ENCODE measurements at regions not wholly inside any gene's neighbourhood (a gene's known extent, or its start where the extent isn't known, plus 50 kb on each side); places are given as distances from the start of the nearest gene placed in this dataset.

- 47 to 81% methylated on average over 1 of the region's 1 CpG for WGBS, 2 donors
- peaks cover 0 to 73% (median 50%) of the 10 kb centered on the region in 4 donors for H3K4me1 ChIP-seq
- H3K27ac ChIP-seq: no peak overlapping the region
- no peak overlapping the region for H3K4me3 ChIP-seq
- DNase-seq: no peak
- no peak for TF ChIP-seq POLR2AphosphoS5 (IDR thresholded peaks at IDR 0.05)
- TF ChIP-seq EP300 (IDR thresholded peaks at IDR 0.05): no peak
- TF ChIP-seq CTCF (IDR thresholded peaks at IDR 0.05): no peak
- TF ChIP-seq POLR2A (IDR thresholded peaks at IDR 0.05): no peak
- no peaks in the 10 kb centered on the region for H3K9me3 ChIP-seq
- H3K36me3 ChIP-seq: peaks cover 0 to 24% (median 0%) of the 10 kb centered on the region in 4 donors
- H3K27me3 ChIP-seq: no peaks in the 10 kb centered on the region
- intact Hi-C loops (cut with DNase I): no loop called here
These were observed 252.3 kb upstream of the MKLN1 start for GRCh38 chr7:131075406-131075805.

DNA sequence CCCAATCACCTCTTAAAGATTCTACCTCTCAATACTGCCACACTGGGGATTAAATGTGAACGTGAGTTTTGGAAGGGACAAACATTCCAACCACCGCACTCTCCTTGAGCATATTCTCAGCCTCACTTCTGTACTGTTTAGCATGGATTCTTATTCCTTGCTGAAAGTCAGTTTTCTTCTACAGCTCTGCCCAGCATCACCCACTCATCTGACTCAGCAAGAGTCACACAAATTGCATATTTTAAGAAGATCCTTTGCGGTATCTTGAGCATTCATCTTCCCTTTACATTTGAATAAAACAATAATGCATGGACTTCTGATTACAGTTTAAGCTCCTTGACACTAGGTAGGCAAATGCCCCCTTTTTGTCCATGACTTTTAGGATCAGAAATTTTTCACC is 251.6 kb upstream of the MKLN1 start:
- Histone ChIP-seq H3K4me1 (peaks cover 0 to 75% (median 51%) of the 10 kb centered on the region in 4 donors), H3K4me3 (no peak overlapping the region), H3K27ac (peak overlapping the region in 1 of 4 donors; percentile 37), H3K36me3 (peaks cover 0 to 24% (median 0%) of the 10 kb centered on the region in 4 donors), H3K27me3 (no peaks in the 10 kb centered on the region), H3K9me3 (no peaks in the 10 kb centered on the region)
- WGBS, 2 donors: 86 to 87% methylated on average over 3 of the region's 3 CpGs
- intact Hi-C loops (cut with DNase I): no loop called here
- TF ChIP-seq CTCF (IDR thresholded peaks at IDR 0.05) (no peak), POLR2A (IDR thresholded peaks at IDR 0.05) (no peak), EP300 (IDR thresholded peaks at IDR 0.05) (no peak), POLR2AphosphoS5 (IDR thresholded peaks at IDR 0.05) (no peak)
- no peak for DNase-seq

DNA sequence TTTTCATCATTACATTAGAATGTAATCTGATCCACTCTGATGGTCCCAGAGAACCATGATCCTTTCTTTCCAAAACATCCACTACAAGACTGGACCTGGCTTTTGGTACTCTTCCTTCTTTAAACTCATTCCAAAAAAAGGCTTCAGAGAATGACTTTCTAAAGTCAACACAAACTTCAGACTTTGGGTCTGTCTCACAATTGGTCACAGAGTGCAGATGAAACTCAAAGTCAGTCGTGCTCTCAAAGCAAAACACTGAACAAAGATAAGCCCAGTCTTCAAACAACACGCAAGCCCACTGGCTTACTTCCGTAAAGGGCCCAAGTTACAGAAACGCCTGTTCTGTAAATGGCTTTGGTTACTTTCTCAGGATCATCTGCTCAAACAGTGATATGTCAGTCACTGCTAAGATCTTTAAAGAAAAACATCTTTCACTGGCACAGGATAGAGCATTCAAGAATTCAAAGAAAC is 250.9 kb upstream of the MKLN1 start:
- H3K4me3 ChIP-seq: no peak overlapping the region
- H3K36me3 ChIP-seq: peaks cover 0 to 24% (median 0%) of the 10 kb centered on the region in 4 donors
- no peaks in the 10 kb centered on the region for H3K9me3 ChIP-seq
- peaks cover 0 to 75% (median 51%) of the 10 kb centered on the region in 4 donors for H3K4me1 ChIP-seq
- H3K27ac ChIP-seq: peak overlapping the region in 2 of 4 donors; percentile 15 to 37
- H3K27me3 ChIP-seq: no peaks in the 10 kb centered on the region
- no peak for DNase-seq
- intact Hi-C loops (cut with DNase I): no loop called here
- 75% methylated on average over 4 of the region's 4 CpGs for WGBS, 2 donors
- TF ChIP-seq CTCF (IDR thresholded peaks at IDR 0.05): no peak
- no peak for TF ChIP-seq POLR2AphosphoS5 (IDR thresholded peaks at IDR 0.05)
- TF ChIP-seq POLR2A (IDR thresholded peaks at IDR 0.05): no peak
- TF ChIP-seq EP300 (IDR thresholded peaks at IDR 0.05): no peak

GRCh38 chr7:131077735-131078134 is 249.9 kb upstream of the MKLN1 start:
- Histone ChIP-seq H3K27me3 (no peaks in the 10 kb centered on the region), H3K4me3 (no peak overlapping the region), H3K27ac (no peak overlapping the region), H3K9me3 (no peaks in the 10 kb centered on the region), H3K4me1 (peaks cover 0 to 71% (median 46%) of the 10 kb centered on the region in 4 donors), H3K36me3 (peaks cover 0 to 24% (median 0%) of the 10 kb centered on the region in 4 donors)
- WGBS, 2 donors: 79 to 84% methylated on average over 4 of the region's 4 CpGs
- intact Hi-C loops (cut with DNase I): no loop called here
- TF ChIP-seq CTCF (IDR thresholded peaks at IDR 0.05) (no peak), EP300 (IDR thresholded peaks at IDR 0.05) (no peak), POLR2AphosphoS5 (IDR thresholded peaks at IDR 0.05) (no peak), POLR2A (IDR thresholded peaks at IDR 0.05) (no peak)
- no peak for DNase-seq

DNA sequence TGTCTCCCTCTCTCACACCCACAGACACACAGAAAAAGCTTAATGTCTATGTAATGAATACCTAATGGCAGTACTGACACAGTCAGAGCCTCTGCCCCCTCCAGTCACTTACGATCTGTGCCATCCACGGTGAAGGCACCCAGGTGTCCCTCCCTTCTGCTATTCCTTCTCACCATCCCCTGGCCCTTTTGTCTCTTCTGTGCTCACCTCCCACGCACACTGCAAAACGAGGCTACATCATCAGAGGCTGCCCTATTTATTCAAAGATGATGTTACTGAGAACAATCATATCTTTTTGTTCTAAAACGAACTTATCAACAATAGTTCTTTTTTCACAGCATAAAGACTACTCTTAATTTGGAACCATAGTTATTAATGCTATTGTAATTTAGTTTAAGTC is 246.9 kb upstream of the MKLN1 start:
- DNase-seq: no peak
- Histone ChIP-seq H3K4me1 (peaks cover 0 to 63% (median 37%) of the 10 kb centered on the region in 4 donors), H3K27me3 (no peaks in the 10 kb centered on the region), H3K27ac (no peak overlapping the region), H3K36me3 (peaks cover 0 to 17% (median 0%) of the 10 kb centered on the region in 4 donors), H3K4me3 (no peak overlapping the region), H3K9me3 (no peaks in the 10 kb centered on the region)
- TF ChIP-seq POLR2A (IDR thresholded peaks at IDR 0.05) (no peak), POLR2AphosphoS5 (IDR thresholded peaks at IDR 0.05) (no peak)
- intact Hi-C loops (cut with DNase I): no loop called here
- WGBS, 2 donors: 84 to 86% methylated on average over 5 of the region's 5 CpGs

Data from sigmoid colon (tissue), 6 donors.